ENCODE measurements at regions not wholly inside any gene's neighbourhood (a gene's known extent, or its start where the extent isn't known, plus 50 kb on each side); places are given as distances from the start of the nearest gene placed in this dataset.

GRCh38 chr6:142694054-142694453 lies 250.9 kb downstream of the HIVEP2 start:
- H3K27ac ChIP-seq: no peak overlapping the region
- 71 to 80% methylated on average over 2 of the region's 2 CpGs for WGBS, 2 donors

GRCh38 chr6:142695016-142695415 lies 250.0 kb downstream of the HIVEP2 start:
- WGBS, 2 donors: 46 to 48% methylated on average over 3 of the region's 3 CpGs
- no peaks in the 10 kb centered on the region for H3K9me3 ChIP-seq
- H3K4me3 ChIP-seq: no peak overlapping the region
- H3K36me3 ChIP-seq: no peaks in the 10 kb centered on the region
- no peaks in the 10 kb centered on the region for H3K27me3 ChIP-seq
- TF ChIP-seq POLR2A (IDR thresholded peaks at IDR 0.05) (no peak), POLR2AphosphoS5 (IDR thresholded peaks at IDR 0.05) (no peak), CTCF (IDR thresholded peaks at IDR 0.05) (no peak), EP300 (IDR thresholded peaks at IDR 0.05) (no peak)
- no peak for DNase-seq
- no peak for ATAC-seq (ENCODE audit: low FRiP score in 2 of 2)
- peaks cover 6 to 12% (median 8%) of the 10 kb centered on the region in 4 donors for H3K4me1 ChIP-seq
- no peak overlapping the region for H3K27ac ChIP-seq

More at GRCh38 chr6:142694054-142694453, 250.9 kb downstream of the HIVEP2 start:
- no peak overlapping the region for H3K4me3 ChIP-seq
- H3K9me3 ChIP-seq: no peaks in the 10 kb centered on the region
- TF ChIP-seq CTCF (IDR thresholded peaks at IDR 0.05) (no peak), POLR2AphosphoS5 (IDR thresholded peaks at IDR 0.05) (no peak), EP300 (IDR thresholded peaks at IDR 0.05) (no peak), POLR2A (IDR thresholded peaks at IDR 0.05) (no peak)
- DNase-seq: no peak
- ATAC-seq (ENCODE audit: low FRiP score in 2 of 2): no peak
- H3K4me1 ChIP-seq: peaks cover 6 to 12% (median 8%) of the 10 kb centered on the region in 4 donors
- H3K36me3 ChIP-seq: no peaks in the 10 kb centered on the region
- no peaks in the 10 kb centered on the region for H3K27me3 ChIP-seq

GRCh38 chr6:142696123-142697000 lies 248.6 kb downstream of the HIVEP2 start:
- 54 to 58% methylated on average over 9 to 12 of the region's 12 CpGs for WGBS, 2 donors
- no peaks in the 10 kb centered on the region for H3K9me3 ChIP-seq
- DNase-seq (peak; percentile 10 to 68), ATAC-seq (ENCODE audit: low FRiP score in 2 of 2) (peak in 1 of 2 donors; percentile 35)
- peaks cover 6 to 13% (median 10%) of the 10 kb centered on the region in 4 donors for H3K4me1 ChIP-seq
- H3K4me3 ChIP-seq: no peak overlapping the region
- no peaks in the 10 kb centered on the region for H3K27me3 ChIP-seq
- TF ChIP-seq CTCF (IDR thresholded peaks at IDR 0.05): no peak
- TF ChIP-seq EP300 (IDR thresholded peaks at IDR 0.05): no peak
- TF ChIP-seq POLR2A (IDR thresholded peaks at IDR 0.05): no peak
- TF ChIP-seq POLR2AphosphoS5 (IDR thresholded peaks at IDR 0.05): no peak
- H3K36me3 ChIP-seq: no peaks in the 10 kb centered on the region
- H3K27ac ChIP-seq: peak overlapping the region in 1 of 4 donors; percentile 27

GRCh38 chr6:142697001-142697335 lies 248.0 kb downstream of the HIVEP2 start:
- TF ChIP-seq POLR2A (IDR thresholded peaks at IDR 0.05) (no peak), CTCF (IDR thresholded peaks at IDR 0.05) (no peak), EP300 (IDR thresholded peaks at IDR 0.05) (no peak), POLR2AphosphoS5 (IDR thresholded peaks at IDR 0.05) (no peak)
- Histone ChIP-seq H3K27ac (no peak overlapping the region), H3K27me3 (no peaks in the 10 kb centered on the region), H3K36me3 (no peaks in the 10 kb centered on the region), H3K9me3 (no peaks in the 10 kb centered on the region), H3K4me1 (peaks cover 8 to 14% (median 12%) of the 10 kb centered on the region in 4 donors), H3K4me3 (no peak overlapping the region)
- ATAC-seq (ENCODE audit: low FRiP score in 2 of 2) (no peak), DNase-seq (no peak)
- WGBS, 2 donors: 81 to 89% methylated on average over 3 of the region's 3 CpGs
